Liver (tissue), 3 donors: ENCODE measurements at regions not wholly inside any gene's neighbourhood (a gene's known extent, or its start where the extent isn't known, plus 50 kb on each side); places are given as distances from the start of the nearest gene placed in this dataset.

Experiments used
- JUND ChIP-seq, 2 donors: IDR thresholded peaks; 2 replicates each; pipeline ENCODE4 v1.6.1; 2016; ENCODE audit warnings: antibody characterized with exemption in 2 of 2
- RAD21 ChIP-seq, 2 donors: IDR thresholded peaks; 2 replicates each; pipeline ENCODE4 v1.6.1; 2016; ENCODE audit warnings: antibody characterized with exemption in 2 of 2, mild to moderate bottlenecking in 2 of 2
- RXRA ChIP-seq, 2 donors: IDR thresholded peaks; 2 replicates each; pipeline ENCODE4 v1.6.1; 2017 to 2018; ENCODE audit warnings: antibody characterized with exemption in 2 of 2, mild to moderate bottlenecking in 1 of 2
- YY1 ChIP-seq: IDR thresholded peaks from 2 replicates; pipeline ENCODE4 v1.6.1; 2016; ENCODE audit warnings: antibody characterized with exemption, mild to moderate bottlenecking
- TF ChIP-seq, protein P1 (sequence below): fragments of 150-350 bp; IDR thresholded peaks from 2 replicates; pipeline ENCODE4 v1.5.1; 2017; ENCODE audit warnings: improper control_type of control experiment, low read depth, low read length; ENCODE audit not compliant: missing input control
- donor health status: healthy.
- donor health status: healthy.

DNA sequence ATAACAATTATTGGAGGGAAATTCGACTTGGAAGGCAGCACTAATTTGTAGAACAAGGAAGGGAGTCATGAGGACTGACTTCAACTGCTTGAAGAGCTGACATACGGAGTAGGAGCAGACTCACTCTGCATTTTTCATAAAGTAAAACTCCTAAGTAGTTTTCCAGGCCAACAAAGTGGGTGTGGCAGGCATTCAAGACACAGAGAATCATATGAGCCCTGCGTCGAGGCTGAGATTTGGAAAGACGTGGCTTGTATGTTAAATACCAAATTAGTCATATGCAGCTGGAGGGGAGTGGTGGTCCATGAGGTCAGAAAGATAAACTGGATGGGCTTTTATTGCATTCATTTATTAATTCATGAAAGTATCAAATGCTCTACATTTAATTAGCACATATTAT is 255.7 kb upstream of the JUN start:
- TF ChIP-seq, protein P1, sequence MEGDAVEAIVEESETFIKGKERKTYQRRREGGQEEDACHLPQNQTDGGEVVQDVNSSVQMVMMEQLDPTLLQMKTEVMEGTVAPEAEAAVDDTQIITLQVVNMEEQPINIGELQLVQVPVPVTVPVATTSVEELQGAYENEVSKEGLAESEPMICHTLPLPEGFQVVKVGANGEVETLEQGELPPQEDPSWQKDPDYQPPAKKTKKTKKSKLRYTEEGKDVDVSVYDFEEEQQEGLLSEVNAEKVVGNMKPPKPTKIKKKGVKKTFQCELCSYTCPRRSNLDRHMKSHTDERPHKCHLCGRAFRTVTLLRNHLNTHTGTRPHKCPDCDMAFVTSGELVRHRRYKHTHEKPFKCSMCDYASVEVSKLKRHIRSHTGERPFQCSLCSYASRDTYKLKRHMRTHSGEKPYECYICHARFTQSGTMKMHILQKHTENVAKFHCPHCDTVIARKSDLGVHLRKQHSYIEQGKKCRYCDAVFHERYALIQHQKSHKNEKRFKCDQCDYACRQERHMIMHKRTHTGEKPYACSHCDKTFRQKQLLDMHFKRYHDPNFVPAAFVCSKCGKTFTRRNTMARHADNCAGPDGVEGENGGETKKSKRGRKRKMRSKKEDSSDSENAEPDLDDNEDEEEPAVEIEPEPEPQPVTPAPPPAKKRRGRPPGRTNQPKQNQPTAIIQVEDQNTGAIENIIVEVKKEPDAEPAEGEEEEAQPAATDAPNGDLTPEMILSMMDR: no peak
- TF ChIP-seq YY1 (no peak), RAD21 (IDR thresholded peaks at IDR 0.05) (no peak), JUND (IDR thresholded peaks at IDR 0.05) (no peak), RXRA (IDR thresholded peaks at IDR 0.05) (no peak)
